Endothelial cell of umbilical vein (primary cell): ENCODE measurements at regions not wholly inside any gene's neighbourhood (a gene's known extent, or its start where the extent isn't known, plus 50 kb on each side); places are given as distances from the start of the nearest gene placed in this dataset.

Experiments used
- CTCF ChIP-seq, 2 donors: IDR thresholded peaks; 1 replicate in 1 of 2; 2 replicates in 1 of 2; pipeline ENCODE4 v1.5.1; 2011; ENCODE audit warnings: low read length in 2 of 2, mild to moderate bottlenecking in 2 of 2, moderate library complexity in 2 of 2, control low read depth in 1 of 2, inconsistent platforms in 1 of 2, low read depth in 1 of 2; ENCODE audit not compliant: insufficient read depth in 1 of 2; ENCODE audit errors: extremely low read depth in 1 of 2
- EZH2 ChIP-seq: IDR thresholded peaks from 2 replicates; pipeline ENCODE4 v1.6.1; 2012; ENCODE audit warnings: borderline replicate concordance, low read depth, mild to moderate bottlenecking, moderate library complexity, low read length, inconsistent platforms; ENCODE audit not compliant: severe bottlenecking
- FOS ChIP-seq: IDR thresholded peaks from 2 replicates; pipeline ENCODE4 v1.6.1; 2011; ENCODE audit warnings: mild to moderate bottlenecking, low read length, moderate library complexity, borderline replicate concordance; ENCODE audit not compliant: insufficient read depth
- GATA2 ChIP-seq: IDR thresholded peaks from 2 replicates; pipeline ENCODE4 v1.7.0; 2011; ENCODE audit warnings: low read depth, mild to moderate bottlenecking, moderate library complexity, mixed read lengths, low read length; ENCODE audit not compliant: insufficient read length, insufficient read depth
- JUN ChIP-seq: IDR thresholded peaks from 2 replicates; pipeline ENCODE4 v1.6.1; 2011; ENCODE audit warnings: borderline replicate concordance, low read depth; ENCODE audit not compliant: insufficient read length, insufficient read depth
- MAX ChIP-seq: IDR thresholded peaks from 2 replicates; pipeline ENCODE4 v1.6.1; 2011; ENCODE audit not compliant: insufficient read depth, insufficient read length
- MYC ChIP-seq: IDR thresholded peaks from one replicate; pipeline ENCODE4 v1.6.1; 2011; ENCODE audit warnings: mild to moderate bottlenecking, low read depth, low read length
- POLR2A ChIP-seq: IDR thresholded peaks from 2 replicates; pipeline ENCODE4 v1.6.1; 2012; ENCODE audit warnings: low read depth, mild to moderate bottlenecking, control low read depth, low read length
- POLR2AphosphoS5 ChIP-seq: IDR thresholded peaks from 2 replicates; pipeline ENCODE4 v1.6.1; 2012; ENCODE audit warnings: low read depth, mild to moderate bottlenecking, control low read depth, low read length, moderate library complexity; ENCODE audit not compliant: insufficient read depth

GRCh38 chr14:53793790-53794505 lies 162.7 kb downstream of the BMP4 start:
- TF ChIP-seq CTCF (IDR thresholded peaks at IDR 0.05; ENCODE audit: extremely low read depth in 1 of 2, insufficient read depth in 1 of 2, low read depth in 1 of 2, low read length in 2 of 2) (no peak), POLR2AphosphoS5 (no peak), EZH2 (no peak), JUN (no peak), POLR2A (no peak), MAX (no peak), MYC (no peak), FOS (no peak), GATA2 (no peak)
